DMS153 (cell line): ENCODE measurements at regions not wholly inside any gene's neighbourhood (a gene's known extent, or its start where the extent isn't known, plus 50 kb on each side); places are given as distances from the start of the nearest gene placed in this dataset.
"Not testable (repeated sequence)": the region's sequence is repeated elsewhere in the genome, so short reads cannot be mapped to it uniquely, and the experiment has no call there.

Source experiments
- DNase-seq: peaks from one replicate; lab custom pipeline; 2025; lab: John Stamatoyannopoulos, UW

DNA sequence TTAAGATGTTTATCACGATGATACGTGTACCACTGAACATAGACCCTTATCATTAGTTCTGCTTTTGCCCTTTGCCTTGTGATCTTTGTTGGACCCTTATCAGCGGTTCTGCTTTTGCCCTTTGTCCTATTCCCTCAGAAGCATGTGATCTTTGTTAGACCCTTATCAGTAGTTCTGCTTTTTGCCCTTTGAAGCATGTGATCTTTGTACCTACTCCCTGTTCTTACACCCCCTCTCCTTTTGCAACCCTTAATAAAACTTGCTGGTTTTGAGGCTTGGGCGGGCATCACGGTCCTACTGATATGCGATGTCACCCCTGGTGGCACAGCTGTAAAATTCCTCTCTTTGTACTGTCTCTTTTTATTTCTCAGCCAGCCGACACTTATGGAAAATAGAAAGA lies 117.0 kb downstream of the SDHAF3 start:
- DNase-seq = not testable (repeated sequence)

DNA sequence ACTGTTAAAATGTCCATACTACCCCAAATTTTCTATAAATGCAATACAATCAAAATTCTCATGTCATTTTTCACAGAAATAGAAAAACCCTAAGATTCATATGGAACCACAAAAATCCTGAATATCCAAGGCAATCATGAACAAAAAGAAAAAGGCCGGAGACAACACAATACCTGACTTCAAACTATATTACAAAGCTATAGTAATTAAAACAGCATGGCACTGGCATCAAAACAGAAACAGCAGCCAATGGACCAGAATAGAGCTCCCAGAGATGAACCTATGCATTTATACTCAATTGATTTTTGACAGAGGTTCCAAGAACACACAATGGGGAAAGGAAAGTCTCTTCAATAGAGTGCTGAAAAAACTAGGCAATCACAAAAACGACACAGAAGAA lies 128.8 kb downstream of the SDHAF3 start:
- no peak for DNase-seq

DNA sequence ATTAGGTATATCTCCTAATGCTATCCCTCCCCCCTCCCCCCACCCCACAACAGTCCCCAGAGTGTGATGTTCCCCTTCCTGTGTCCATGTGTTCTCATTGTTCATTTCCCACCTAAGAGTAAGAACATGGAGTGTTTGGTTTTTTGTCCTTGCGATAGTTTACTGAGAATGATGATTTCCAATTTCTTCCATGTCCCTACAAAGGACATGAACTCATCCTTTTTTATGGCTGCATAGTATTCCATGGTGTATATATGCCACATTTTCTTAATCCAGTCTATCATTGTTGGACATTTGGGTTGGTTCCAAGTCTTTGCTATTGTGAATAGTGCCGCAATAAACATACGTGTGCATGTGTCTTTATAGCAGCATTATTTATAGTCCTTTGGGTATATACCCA lies 140.7 kb downstream of the SDHAF3 start:
- not testable (repeated sequence) for DNase-seq

DNA sequence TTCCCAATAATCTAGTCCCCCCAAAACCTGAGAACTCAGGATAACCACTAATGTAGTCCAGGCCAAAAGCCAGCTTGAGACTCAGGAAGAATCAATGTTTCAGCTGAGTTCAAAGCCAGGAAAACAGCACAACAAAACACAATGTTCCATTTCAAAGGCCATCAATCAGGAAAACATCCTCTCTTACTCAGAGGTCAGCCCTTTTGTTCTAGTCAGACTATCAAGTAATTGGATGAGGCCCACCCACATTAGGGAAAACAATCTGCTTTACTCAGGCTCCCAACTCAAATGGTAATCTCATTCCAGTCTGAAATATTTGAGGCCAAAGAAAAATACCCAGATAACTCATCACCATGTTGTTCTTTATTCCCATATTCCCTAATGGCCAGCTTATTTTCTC lies 152.2 kb downstream of the SDHAF3 start:
- no peak for DNase-seq

DNA sequence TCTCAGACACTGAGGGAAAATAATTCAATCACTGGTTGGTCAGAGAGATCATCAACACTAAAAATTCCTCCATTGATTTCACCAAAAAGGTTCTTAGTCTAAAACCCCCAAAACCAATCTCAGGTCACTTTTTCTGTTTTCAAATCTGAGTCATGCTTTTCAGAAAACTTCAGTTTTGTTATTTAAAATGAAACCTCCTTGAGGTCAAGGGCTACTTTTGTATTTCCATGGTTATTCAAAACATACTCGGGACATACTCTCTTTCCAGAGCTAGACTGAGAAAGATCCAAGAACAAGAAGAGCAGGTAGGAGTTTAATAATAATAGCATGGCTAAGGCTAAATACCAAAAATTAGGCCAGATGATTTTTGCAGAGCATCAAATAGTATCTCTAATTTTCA lies 152.8 kb downstream of the SDHAF3 start:
- no peak for DNase-seq

DNA sequence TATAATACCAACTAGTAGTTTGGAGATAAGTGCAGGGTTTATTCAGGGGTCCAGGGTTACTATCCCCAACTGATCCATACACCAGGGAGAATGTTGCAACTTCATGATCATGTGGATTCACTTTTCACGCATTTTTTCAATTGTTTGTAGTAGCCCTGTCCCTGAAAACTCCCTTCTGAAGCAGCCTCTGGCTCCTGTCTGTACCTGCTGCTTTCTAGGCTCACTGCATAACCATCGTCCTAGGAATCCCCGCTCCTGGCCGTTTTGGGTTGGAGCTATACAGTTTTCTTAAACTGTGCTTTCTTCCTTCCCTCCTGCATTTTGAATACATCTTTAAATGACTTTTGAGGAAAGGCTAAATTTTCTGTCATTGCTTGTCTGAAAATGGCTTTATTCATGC lies 154.1 kb downstream of the SDHAF3 start:
- no peak for DNase-seq

DNA sequence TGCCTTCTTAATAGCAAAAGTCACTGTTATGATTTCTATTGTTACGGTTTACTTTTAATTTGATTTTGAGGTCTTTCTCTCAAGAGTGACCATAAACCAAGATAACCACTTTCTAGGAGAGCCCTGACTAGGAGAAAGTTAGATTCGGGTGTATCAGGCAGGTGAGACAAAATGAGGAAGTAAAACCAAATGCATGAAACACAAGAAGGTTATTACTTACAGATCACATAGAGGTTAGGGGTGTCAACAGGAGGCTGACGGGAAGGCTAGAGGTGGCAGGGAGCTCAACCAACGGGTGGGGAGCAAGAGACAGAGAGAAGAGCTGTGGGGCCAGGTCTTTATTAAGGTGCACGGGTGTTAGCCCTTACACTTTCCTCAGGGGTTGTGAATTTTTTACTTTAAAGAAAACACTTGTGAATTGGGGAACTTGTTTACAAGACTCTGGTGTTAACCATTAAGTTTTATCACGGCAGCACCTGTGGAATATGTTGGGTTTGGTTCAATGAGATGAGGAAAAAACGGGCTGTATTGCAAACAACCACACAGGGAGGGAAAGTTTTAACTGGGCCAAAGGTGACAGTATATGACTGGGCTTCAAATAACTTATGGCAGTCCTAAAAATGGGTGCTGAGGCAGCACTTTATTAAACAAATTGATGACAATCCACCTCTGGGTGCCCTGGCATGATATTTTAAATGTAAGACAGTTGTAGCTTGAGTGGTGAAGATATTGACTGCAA lies 154.9 kb downstream of the SDHAF3 start:
- DNase-seq = no peak

DNA sequence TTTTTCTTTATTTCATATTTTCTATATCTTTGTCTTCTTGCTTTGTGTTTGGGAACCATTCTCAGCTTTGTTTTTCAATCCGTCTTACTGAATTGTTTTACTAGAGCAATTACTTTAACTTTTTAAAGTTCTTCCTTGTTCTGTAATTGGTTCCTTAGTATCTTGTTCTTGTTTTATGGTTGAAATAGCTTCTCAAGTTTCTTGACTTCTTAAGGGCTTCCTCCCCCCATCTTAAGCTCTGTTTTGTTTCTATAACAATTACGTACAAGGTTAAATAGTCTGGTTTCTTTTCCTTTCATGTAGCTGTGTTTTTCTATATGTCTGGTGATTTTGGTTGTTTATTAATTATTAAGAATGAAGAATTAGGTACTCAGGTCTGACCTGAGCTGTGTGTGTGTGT lies 158.0 kb downstream of the SDHAF3 start:
- DNase-seq = no peak

DNA sequence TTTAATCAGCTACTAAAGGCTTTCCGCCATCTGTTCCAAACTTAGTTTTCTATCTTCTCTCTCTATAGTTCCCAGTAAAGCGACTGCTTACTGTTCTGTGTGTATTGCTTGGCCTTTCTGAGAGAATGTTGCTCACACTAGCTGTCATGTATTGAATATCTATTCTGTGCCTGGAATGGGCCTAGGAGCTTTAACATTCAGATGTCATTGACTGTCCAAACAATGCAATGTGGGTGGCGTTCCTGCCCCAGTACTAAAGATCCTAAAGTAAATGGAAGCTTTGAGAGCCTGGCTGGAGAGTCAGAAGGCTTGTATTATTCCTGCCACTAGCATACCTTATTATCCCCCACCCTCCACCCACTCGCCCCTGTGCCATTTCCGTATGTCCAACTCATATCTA lies 163.5 kb downstream of the SDHAF3 start:
- DNase-seq = no peak

DNA sequence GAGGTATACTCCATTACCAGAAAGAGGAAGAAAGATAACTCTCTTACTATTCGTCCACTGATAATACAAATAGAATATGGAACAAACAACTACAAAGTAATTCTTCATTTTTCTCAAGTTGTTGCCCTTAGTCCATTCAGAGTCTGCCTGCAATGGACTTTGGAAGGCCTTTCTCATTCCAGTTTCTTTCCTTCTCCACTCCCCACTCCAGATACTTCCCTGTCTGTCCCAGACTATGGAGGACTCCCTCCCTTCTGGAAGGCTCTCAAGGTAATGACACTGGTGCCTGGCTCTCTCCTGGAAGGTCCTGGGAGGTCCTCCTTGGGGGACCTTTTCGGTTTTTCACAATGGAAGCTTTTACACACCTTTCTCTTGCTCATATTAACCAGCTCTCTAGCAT lies 167.8 kb downstream of the SDHAF3 start:
- DNase-seq = no peak

DNA sequence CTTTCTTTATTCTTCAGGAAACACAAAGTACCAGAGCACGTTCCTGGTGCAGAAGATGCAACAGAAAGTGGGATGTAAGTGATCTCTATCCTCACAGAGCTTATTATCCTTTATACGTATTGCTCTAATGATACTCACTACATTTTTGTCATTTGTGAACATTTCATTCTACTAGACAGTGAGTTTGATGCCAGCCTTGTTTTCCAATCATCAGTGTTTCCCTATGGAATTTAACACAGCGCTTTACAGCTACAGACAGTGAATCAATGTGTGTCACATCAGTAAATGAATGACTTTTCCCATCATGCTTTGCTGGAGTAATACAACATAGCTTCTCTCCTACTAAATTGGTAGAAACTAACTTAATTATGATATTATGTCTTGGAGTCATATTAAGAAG lies 175.5 kb downstream of the SDHAF3 start:
- no peak for DNase-seq

DNA sequence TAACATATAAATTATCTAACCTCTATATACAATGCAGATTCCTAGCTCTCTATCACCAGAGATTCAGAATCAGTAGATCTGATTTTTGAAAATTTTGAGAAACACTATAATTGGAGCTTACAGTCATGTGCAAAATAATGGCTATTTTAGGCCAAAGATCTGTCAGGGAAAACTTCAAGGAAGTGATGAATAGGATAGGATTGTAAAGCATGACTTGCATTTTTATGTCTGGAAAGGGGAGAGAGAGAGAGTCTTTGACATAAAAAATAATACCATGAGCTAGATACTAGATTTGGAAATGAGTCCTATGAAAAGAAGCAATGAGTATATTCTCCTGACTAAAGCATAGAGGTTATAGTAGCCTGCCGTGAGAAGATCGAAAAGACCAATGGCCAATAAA lies 181.1 kb downstream of the SDHAF3 start:
- no peak for DNase-seq

DNA sequence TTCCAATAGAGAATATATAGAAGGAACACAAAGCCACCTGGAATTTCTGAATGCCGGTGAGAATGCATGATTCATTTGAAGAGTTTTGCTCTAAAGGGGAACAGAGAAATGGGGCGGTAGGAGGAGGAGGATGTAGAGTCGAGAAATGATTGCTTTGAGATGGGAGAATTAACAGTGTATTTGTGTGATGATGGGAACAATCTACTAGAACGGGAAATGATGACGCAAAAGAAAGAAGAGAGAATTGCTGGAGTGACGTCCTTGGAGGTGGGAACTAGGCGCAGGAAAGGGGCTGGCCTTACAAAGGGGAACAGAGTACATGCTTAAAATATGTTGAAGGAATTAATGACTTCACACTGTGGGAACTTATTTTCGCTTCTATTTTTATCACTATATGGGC lies 188.1 kb downstream of the SDHAF3 start:
- DNase-seq = no peak

DNA sequence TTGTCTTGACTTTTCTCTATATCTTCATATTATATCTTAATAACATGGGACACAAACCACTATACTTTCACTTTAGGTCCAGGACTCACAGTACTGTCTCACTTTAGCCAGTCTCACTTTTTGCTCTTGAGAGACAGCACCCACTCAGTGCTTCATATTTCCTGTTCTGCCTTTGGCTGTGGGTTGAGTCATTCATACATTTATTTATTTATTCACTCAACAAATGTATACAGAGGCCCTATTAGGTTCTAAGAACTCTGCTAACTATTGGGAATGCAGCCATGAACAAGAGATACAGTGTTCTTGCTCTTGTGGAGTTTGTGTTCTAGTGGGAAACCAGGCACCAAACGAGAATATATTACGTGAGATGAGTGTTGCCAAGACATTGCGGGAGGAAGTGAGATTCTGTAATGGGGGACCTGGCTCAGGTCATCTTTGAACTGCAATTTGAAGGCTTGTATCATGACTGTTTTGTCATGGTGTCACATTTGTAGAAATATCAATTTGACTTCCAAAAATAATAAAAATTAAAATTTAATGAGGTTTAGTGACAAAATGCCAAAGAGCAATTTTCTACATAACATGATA lies 190.1 kb downstream of the SDHAF3 start:
- peak; percentile 21 for DNase-seq

DNA sequence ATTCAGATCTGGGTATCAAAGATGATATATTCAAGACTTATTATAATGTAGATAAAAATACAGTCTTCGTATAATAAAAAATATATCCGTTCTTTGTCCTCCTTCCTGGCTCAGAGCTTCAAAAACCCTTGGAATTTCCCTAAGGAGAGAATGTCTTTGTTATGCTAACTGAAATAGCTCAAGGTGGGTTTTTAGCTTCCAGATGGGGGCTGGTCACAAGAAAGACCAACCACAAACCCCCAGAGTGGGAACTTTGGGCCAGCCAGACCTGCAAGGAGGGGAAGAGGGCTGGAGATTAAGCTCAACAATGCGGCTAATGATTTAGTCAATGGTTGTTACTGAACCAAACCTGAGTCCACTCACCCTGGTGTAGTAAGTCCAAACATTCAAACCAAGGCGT lies 196.4 kb downstream of the SDHAF3 start:
- no peak for DNase-seq

DNA sequence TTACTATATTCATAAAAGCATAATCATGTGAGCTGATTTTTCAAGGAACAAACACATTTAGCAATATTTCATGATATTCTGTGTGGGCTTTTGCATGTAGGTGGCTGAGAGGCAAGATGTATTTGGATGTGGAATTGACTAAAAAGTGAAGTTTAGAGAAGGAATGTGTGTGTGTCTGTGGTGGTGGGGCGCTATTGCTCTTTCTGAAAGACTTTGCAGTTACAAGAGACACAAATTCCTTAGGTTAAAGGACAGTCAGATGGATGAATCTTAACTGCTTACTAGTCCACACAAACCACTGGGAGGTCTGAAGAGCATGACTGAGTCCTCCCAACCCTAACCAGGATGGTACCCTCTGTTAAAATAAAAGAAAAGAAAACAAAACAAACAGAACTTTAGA lies 200.1 kb downstream of the SDHAF3 start:
- DNase-seq = no peak

DNA sequence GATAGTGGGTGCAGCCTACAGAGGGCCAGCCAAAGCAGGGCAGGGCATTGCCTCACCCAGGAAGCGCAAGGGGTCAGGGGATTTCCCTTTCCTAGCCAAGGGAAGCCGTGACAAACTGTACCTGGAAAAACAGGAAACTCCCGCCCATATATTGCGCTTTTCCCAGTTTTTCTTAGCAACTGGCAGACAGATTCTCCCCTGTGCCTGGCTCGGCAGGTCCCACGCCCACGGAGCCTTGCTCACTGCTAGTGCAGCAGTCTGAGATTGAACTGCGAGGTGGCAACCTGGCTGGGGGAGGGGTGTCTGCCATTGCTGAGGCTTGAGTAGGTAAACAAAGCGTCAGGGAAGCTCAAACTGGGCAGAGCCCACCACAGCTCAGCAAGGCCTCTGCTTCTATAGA lies 212.4 kb downstream of the SDHAF3 start:
- peak; percentile 2 for DNase-seq

DNA sequence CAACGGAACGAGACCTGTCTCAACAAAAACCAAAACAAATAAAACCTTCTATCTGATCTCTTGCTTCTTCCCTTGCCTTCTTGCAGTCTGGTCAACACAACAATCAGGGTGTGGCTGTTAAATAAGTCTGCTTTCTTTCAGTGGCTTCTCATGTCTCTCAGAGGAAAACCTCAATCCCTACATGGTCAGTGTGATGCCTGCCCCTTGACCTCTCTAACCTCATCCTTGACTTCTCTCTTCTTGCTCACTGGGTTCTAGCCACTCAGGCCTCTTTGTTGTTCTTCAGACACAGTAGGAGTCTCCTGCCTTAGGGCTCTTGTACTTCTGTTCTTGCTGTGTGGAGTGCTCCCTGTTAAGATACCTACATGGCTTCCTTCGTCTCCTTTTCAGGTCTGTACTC lies 220.4 kb downstream of the SDHAF3 start:
- no peak for DNase-seq

DNA sequence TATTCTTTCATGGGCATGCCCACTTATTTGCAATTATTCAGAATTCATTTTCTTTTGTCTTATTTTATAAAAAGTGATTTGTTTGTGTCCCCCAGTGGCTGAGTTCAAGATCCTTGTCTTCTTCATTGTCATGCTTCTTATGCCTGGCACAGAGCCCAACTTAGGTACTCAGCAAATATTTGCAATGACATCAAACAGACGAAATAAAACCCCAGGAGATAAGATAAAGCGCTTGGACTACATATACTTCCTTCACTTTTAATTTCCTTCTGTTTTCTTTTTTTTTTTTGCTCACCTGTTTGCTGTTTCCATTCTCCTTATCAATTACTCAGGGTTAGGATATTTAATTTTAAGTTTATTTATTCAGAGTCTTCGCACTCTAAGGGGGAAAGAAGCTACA lies 225.0 kb downstream of the SDHAF3 start:
- peak; percentile 45 for DNase-seq

DNA sequence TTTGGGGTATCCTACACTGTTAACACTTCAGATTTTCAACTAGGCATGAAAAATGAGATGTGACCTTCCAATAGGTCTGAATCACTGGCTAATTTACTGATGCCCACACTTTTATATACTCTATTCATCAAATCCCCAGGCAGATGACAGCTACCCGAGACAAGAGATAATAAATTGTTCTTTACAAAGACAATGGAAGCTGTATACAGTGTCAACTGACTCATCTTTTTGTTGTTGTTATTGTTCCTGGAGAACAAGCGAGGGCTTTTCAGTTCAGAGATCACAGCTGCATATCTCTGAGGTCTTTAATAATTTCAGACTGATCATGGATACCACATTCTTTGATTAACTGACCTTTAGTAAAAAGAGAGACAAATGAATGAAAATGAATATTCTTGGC lies 228.9 kb downstream of the SDHAF3 start:
- DNase-seq = no peak

DNA sequence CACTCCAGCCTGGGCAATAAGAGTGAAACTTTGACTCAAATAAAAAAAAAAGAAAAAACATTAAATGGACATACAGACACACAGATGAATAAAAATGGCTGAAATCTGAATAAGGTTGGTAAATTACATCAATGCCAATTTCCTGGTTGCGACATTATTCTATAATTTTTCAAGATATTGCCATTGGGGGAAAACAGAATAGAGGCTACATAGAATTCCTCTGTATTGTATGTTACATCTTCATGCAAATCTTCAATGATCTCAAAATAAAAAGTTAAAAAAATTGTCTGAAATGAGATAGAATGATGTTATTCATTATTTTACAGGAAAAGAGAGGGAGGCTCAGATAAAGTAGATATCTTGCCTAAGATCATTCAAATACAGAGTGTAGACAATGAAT lies 234.0 kb downstream of the SDHAF3 start:
- DNase-seq = no peak

DNA sequence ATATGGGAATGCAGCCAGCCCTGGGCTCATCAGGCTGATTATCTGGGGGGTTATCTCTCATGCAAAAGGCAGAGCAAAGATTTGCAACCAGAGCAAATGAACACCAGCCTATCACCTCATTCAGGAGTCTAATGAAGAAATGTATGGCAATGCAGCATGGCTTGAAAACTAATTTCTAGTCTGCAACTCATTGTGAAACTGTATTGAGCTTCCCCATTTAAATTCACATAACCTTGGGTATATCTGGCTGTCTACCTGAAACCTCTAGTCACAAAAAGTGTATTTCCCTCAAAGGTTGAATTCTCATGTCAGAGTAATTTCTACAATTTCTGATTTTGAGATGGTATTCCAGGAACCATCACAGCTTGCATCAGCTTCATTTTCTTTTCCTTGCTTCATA lies 240.0 kb downstream of the SDHAF3 start:
- no peak for DNase-seq

DNA sequence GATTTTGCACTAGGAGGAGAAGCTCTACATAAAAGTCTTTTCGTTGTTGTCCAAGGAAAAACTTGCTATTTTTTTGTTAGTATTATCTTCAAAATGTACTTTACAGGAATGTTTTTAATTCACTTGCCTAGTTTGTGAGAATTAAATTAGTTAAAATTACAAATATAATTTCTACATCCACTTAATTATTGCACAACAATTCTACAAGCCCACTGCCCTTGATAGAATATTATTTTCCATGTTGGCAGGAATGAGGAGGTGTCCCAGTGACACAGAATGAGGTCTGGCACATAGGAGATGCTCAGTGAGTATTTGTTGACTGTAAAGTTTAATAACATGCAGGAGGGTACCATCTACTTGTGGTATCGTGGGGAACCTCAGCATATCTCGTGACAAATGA lies 255.4 kb downstream of the SDHAF3 start:
- DNase-seq = no peak

DNA sequence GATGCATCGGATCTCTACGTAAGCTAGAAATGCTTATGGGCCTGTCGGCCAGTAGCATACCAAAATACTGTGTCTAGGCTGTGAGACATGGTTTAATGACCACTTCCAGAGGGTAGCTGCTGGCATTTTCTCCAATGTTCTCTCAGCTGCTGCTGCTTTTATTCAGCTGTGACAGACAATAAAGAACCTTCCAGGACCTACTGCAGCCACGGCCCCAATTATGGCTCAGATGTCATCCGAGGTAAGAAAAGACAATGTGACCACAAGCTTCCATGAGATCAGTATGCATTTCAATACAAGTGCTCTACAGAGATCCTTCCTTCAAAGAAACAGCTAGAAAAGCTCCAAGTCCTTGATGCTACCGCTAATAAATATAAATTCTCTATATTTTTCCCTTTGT lies 256.2 kb downstream of the SDHAF3 start:
- no peak for DNase-seq
